CD4-positive, alpha-beta T cell treated with Interleukin-17A for 4 hours (primary cell): ENCODE measurements at regions not wholly inside any gene's neighbourhood (a gene's known extent, or its start where the extent isn't known, plus 50 kb on each side); places are given as distances from the start of the nearest gene placed in this dataset.

Source experiments
- DNase-seq: peaks from one replicate; pipeline ENCODE4 v3.0.0-alpha.2; 2020; ENCODE audit warnings: mixed read lengths

- DNase-seq = no peak
These were observed 651.1 kb upstream of the MKI67 start for GRCh38 chr10:128777342-128777741.

DNA sequence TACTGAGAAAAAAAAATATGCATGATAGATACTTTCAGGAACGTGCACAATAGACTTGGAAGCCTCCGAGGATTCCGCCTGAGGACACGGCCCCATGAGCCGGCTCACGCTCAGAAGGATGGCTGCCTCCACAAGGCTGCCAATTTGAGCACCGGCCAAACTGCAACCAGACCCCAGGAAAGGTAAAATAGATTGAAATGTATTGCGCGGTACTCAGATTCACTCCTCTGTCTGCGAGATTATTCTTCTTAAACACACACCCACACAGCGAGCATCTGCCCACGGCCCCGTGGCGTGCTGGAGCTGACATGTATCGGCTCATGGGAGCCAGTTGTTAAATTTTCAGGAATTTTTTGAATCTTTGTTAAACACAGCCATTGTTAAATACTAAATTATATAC, 653.2 kb upstream of the MKI67 start:
- no peak for DNase-seq

DNA sequence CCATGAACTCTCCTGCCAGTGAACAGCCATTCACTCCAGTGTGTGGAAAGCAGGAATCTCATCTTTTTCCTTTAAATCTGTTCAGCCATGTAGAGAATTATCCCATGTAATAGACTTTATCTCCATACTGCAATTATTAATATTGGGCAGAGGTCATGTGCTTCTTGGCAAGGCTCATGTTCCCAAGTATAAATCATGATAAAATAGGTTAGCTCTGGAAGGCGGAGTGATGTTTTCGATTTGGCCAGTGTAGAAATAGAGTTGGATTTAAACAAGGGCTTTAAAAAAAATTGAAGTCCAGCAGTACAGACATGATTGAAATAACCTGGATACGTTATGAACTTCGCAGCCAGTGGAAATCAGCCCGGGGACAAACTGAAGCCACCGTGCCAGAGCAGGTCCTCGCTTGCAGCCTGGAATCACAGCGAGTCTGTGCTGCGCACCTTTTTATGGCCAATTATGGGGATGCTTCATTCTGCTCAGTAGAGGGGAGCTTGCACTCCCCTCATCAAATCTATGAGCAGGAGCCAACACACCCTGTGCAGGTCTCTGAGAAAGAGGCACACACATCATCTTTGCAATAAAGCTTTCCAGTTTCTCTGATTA, 654.0 kb upstream of the MKI67 start:
- DNase-seq = no peak

DNA sequence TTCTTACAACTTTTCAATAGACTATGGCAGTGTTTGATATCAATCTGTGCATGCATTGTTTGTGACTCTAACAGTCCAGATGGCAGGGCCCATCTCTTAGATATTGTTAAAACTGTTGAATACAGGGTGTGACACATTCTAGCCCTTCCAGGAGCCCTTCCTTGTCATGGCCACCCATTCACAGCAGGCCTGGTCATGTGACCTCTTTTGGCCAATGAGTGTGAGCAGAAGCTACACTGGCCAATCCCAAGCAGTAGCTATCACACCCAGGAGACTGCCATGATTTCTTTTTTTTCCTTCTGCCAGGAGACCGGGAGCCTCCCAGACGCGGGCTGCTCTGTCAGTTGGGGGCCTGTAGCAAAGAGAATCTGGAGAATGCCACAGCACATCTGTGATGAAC, 655.4 kb upstream of the MKI67 start:
- no peak for DNase-seq

GRCh38 chr10:128784444-128784843, 658.2 kb upstream of the MKI67 start:
- DNase-seq = no peak

GRCh38 chr10:128792426-128793140, 666.4 kb upstream of the MKI67 start:
- no peak for DNase-seq

GRCh38 chr10:128793726-128794655, 667.8 kb upstream of the MKI67 start:
- DNase-seq = no peak

GRCh38 chr10:128796396-128796912, 670.2 kb upstream of the MKI67 start:
- DNase-seq = no peak

DNA sequence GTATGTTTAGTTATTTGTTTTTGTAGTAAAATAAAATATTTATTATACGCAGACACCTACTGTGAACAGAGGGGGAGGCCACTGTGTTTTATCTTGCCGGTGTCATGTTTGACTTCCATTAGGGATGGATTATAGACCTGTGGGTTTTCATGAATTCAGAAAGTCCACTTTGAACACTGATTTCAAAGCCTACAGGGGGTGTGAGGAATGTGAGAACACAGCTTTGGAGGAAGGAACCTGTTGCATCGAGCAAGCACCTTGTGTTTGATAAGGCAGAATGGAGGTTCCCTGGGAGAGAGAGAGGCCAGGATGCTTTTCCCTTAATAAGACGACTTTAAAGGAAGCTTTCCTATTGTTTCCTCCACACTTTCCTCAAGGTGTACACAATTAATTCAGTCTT, 665.0 kb upstream of the MGMT start:
- DNase-seq = no peak

DNA sequence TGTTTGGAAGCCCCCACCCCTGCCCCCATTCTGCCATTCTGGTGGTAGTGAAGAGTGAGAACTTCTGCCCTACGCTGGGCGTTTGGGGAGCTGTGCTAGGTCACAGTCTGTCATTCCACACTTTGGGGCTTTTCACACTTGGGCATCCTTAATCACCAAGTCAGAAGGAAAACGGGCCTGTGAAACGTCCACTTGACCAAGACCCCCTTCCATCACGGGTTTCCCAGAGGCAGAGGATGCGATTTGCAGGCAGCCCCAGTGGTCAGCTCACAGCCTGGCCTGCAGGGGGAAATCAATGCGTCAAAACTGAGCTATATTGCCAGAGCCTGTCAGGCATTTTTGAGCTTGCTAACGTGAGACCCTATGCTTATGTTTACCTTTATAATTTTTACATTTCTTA, 663.3 kb upstream of the MGMT start:
- DNase-seq = no peak

- DNase-seq = no peak
These were observed 662.6 kb upstream of the MGMT start for GRCh38 chr10:128804411-128804810.

GRCh38 chr10:128808921-128809440, 658.1 kb upstream of the MGMT start:
- no peak for DNase-seq

- DNase-seq = no peak
These were observed 655.5 kb upstream of the MGMT start for GRCh38 chr10:128811511-128811910.

GRCh38 chr10:128812000-128812399, 655.0 kb upstream of the MGMT start:
- no peak for DNase-seq

GRCh38 chr10:128813574-128813973, 653.5 kb upstream of the MGMT start:
- DNase-seq = no peak

DNA sequence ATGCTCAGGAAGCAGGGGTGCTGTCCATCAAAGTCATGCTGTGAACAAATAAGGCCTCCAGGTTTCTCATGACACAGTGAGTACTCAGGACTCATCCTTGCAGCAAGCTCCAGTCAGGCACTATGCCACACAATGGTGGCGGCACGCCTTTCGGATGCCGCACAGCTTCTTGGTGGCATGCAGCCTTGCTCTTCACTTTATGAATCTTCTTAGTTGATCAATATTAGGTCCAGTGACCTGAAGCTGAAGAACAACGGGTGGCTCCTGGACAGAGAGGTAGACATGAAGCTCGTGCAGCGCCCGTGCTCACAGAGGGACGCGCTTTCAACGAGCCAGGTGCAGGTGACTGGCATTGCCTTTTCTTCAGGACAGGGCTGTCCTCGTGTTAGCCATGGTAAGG, 653.0 kb upstream of the MGMT start:
- DNase-seq = no peak

- no peak for DNase-seq
These were observed 652.3 kb upstream of the MGMT start for GRCh38 chr10:128814782-128815181.

- DNase-seq = no peak
These were observed 650.3 kb upstream of the MGMT start for GRCh38 chr10:128816726-128817125.

DNA sequence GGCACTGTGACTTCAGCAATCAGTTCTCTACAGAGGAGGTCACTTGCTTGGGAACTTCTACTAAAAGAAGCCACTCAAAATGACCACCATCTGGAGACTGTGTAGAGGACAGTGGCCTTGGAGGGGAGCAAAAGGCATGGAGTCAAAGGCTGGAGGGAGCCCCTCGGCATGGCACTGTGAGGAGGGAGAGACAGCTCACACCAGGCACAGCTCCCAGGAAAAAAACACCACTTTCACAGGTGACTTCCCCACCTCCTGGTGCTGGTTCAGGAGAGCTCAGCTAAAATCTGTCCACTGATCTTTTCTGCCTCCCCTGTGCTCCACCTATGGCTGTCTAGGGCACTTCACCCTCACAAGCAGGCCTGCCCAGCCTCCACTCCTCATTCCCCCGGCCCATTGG, 649.4 kb upstream of the MGMT start:
- DNase-seq = no peak

GRCh38 chr10:128820663-128821062, 646.4 kb upstream of the MGMT start:
- DNase-seq = no peak

GRCh38 chr10:128823201-128823600, 643.8 kb upstream of the MGMT start:
- no peak for DNase-seq

GRCh38 chr10:128825626-128826025, 641.4 kb upstream of the MGMT start:
- no peak for DNase-seq

DNA sequence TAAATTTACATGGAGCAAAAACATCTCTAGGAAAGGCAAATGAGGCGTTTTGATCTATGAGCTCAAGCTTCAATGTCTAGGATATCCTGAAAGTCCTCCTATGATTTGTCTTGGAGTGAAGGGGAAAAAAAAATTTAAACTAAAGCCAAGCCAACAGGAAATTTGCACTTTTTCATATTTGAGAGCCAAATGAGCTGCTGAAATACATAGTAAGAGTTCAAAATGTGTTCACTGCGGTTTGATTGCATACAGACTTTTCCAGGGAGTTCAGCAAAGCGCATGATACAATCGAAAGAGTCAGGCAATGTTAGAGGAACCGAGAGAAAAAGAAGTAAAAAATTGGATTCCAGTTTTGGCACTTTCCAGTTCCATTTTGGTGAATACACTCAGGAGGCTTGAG, 633.4 kb upstream of the MGMT start:
- no peak for DNase-seq
